Upper lobe of left lung (tissue), 6 donors: ENCODE measurements at regions not wholly inside any gene's neighbourhood (a gene's known extent, or its start where the extent isn't known, plus 50 kb on each side); places are given as distances from the start of the nearest gene placed in this dataset.
A peak's percentile ranks its signal among the peaks of the same experiment; 100 is the strongest.

Experiments
- ATAC-seq, 2 donors: fragments of 200-7000 bp; cut with Tn5 transposase; one replicate each; pipeline ENCODE4 v1.9.1; 2022; ENCODE audit warnings: mild to moderate bottlenecking in 2 of 2, moderate library complexity in 2 of 2; ENCODE audit not compliant: low FRiP score in 2 of 2
- DNase-seq, 2 donors: peaks; one replicate each; pipeline ENCODE4 v3.0.0-alpha.2; 2019 to 2020
- H3K27ac ChIP-seq, 4 donors: fragments of 200-600 bp; sonication (generic); one replicate each; pipeline ENCODE4 v1.5.1; 2016 to 2019
- H3K27me3 ChIP-seq, 4 donors: fragments of 200-600 bp; sonication (generic); one replicate each; pipeline ENCODE4 v1.5.1; 2017 to 2019
- H3K36me3 ChIP-seq, 4 donors: fragments of 200-600 bp; sonication (generic); one replicate each; pipeline ENCODE4 v1.5.1; 2016 to 2019
- H3K4me1 ChIP-seq, 4 donors: fragments of 200-600 bp; sonication (generic); one replicate each; pipeline ENCODE4 v1.5.1; 2018 to 2019
- H3K4me3 ChIP-seq, 4 donors: fragments of 200-600 bp; sonication (generic); one replicate each; pipeline ENCODE4 v1.5.1; 2017 to 2019; ENCODE audit warnings: mild to moderate bottlenecking in 2 of 4, moderate library complexity in 1 of 4
- H3K9me3 ChIP-seq, 4 donors: fragments of 200-600 bp; sonication (generic); one replicate each; pipeline ENCODE4 v1.5.1; 2018 to 2019
- EP300 ChIP-seq, 4 donors: sonication (generic); formaldehyde crosslinking; IDR thresholded peaks; one replicate each; pipeline ENCODE4 v1.5.1; 2017; ENCODE audit warnings: antibody characterized with exemption in 4 of 4, control low read depth in 2 of 4
- POLR2A ChIP-seq, 4 donors: fragments of 450-650 bp; IDR thresholded peaks; one replicate each; pipeline ENCODE4 v1.5.1; 2016 to 2017; ENCODE audit warnings: antibody characterized with exemption in 4 of 4, mild to moderate bottlenecking in 2 of 4
- POLR2AphosphoS5 ChIP-seq, 2 donors: sonication (generic); formaldehyde crosslinking; IDR thresholded peaks; one replicate each; pipeline ENCODE4 v1.5.1; 2017; ENCODE audit warnings: antibody characterized with exemption in 2 of 2
- WGBS, 2 donors: methylation state at CpG; one replicate each; pipeline ENCODE4 v1.1.5; 2017 to 2018; 5-methylcytosine and 5-hydroxymethylcytosine counted together
- TF ChIP-seq, protein P1 (sequence below), 6 experiments: fragments of 450-650 bp in 4 of 6; fragments of 200-600 bp in 2 of 6; sonication (generic) in 2 of 6; IDR thresholded peaks; one replicate each; pipeline ENCODE4 v1.5.1; 2016 to 2019; ENCODE audit warnings: antibody characterized with exemption in 6 of 6
- donor health status: DM: no; HTN: no; CAD: no; lungs with moderate emphysema.
- donor health status: DM: no; HTN: yes; CAD: no; lungs with severe emphysema.

- Histone ChIP-seq H3K27me3 (no peaks in the 10 kb centered on the region), H3K9me3 (no peaks in the 10 kb centered on the region), H3K4me3 (no peak overlapping the region), H3K4me1 (no peaks in the 10 kb centered on the region), H3K27ac (no peak overlapping the region), H3K36me3 (no peaks in the 10 kb centered on the region)
- peak in 1 of 2 donors; percentile 33 for ATAC-seq
- WGBS, 2 donors, result 80 to 91% methylated on average over 5 of the region's 5 CpGs
- TF ChIP-seq POLR2A (IDR thresholded peaks at IDR 0.05) (no peak), POLR2AphosphoS5 (IDR thresholded peaks at IDR 0.05) (no peak), EP300 (IDR thresholded peaks at IDR 0.05) (no peak)
- TF ChIP-seq, protein P1, sequence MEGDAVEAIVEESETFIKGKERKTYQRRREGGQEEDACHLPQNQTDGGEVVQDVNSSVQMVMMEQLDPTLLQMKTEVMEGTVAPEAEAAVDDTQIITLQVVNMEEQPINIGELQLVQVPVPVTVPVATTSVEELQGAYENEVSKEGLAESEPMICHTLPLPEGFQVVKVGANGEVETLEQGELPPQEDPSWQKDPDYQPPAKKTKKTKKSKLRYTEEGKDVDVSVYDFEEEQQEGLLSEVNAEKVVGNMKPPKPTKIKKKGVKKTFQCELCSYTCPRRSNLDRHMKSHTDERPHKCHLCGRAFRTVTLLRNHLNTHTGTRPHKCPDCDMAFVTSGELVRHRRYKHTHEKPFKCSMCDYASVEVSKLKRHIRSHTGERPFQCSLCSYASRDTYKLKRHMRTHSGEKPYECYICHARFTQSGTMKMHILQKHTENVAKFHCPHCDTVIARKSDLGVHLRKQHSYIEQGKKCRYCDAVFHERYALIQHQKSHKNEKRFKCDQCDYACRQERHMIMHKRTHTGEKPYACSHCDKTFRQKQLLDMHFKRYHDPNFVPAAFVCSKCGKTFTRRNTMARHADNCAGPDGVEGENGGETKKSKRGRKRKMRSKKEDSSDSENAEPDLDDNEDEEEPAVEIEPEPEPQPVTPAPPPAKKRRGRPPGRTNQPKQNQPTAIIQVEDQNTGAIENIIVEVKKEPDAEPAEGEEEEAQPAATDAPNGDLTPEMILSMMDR (IDR thresholded peaks at IDR 0.05), result no peak
- no peak for DNase-seq
Measured at GRCh38 chr2:8394131-8394530, 287.7 kb upstream of the ID2 start.

DNA sequence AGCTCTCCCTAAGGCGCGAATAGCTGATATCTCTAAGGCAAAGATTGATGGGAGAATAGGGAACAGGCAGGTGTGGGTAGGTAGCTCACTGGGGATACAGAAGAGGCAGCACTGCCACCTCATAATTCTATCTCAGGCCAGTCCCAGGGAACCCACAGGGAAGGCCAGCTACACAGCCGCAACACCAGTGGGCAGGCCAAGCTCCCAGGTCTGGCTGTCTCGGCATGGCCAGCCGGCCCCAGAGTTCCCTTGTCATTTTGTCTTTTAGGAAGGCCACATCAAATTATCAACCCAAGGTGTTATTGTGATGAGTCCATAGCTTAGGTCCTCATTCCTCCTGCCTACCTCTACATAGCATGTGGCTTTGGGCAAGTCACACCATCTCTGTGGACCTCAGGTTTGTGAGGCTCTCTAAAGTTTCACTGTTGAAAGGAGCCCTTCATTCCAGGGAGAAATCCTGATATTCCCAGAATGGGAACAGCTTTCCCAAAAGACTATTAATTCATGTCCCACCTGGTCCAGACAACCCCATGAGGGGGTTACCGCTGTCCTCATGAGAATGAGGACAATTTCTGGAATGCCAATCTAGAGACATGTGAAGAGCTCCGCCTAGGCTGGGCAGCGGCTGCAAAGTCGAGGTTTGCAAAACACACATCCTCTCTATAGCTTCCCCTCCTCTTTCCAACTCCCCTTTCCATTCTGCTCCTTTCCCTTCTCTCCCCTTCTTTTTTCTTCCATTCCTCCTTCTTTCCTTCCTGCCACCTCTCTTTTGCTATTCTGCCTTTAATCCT is 287.1 kb upstream of the ID2 start:
- no peaks in the 10 kb centered on the region for H3K9me3 ChIP-seq
- DNase-seq (peak in 1 of 2 donors; percentile 16), ATAC-seq (no peak)
- no peaks in the 10 kb centered on the region for H3K4me1 ChIP-seq
- H3K27me3 ChIP-seq, result no peaks in the 10 kb centered on the region
- no peak overlapping the region for H3K4me3 ChIP-seq
- WGBS, 2 donors, result 85 to 89% methylated on average over 9 of the region's 9 CpGs
- no peak overlapping the region for H3K27ac ChIP-seq
- no peaks in the 10 kb centered on the region for H3K36me3 ChIP-seq
- TF ChIP-seq POLR2A (IDR thresholded peaks at IDR 0.05) (no peak), POLR2AphosphoS5 (IDR thresholded peaks at IDR 0.05) (no peak), EP300 (IDR thresholded peaks at IDR 0.05) (no peak)
- TF ChIP-seq, protein P1 (IDR thresholded peaks at IDR 0.05), result no peak

- Histone ChIP-seq H3K9me3 (no peaks in the 10 kb centered on the region), H3K36me3 (no peaks in the 10 kb centered on the region)
Measured at GRCh38 chr2:8395718-8396117, 286.1 kb upstream of the ID2 start.

DNA sequence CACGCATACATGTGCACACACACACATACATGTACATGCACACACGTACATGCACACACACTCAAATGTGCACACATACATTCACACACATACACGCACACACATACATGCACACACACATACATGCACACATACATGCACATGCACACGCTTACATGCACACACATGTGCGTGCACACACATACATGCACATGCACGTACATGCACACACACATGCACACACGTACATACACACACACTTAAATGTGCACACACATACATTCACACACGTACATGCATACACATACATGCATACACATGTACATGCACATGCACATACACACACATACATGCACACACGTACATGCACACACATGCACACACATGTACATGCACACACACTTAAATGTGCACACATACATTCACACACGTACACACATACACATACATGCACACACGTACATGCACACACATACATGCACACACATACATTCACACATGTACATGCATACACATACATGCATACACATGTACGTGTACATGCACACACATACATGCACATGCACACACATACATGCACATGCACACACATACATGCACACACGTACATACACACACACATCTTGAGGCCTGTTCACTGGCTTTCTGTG is 283.7 kb upstream of the ID2 start:
- DNase-seq (no peak), ATAC-seq (no peak)
- H3K4me3 ChIP-seq, result no peak overlapping the region
- no peaks in the 10 kb centered on the region for H3K36me3 ChIP-seq
- H3K27ac ChIP-seq, result no peak overlapping the region
- no peak for TF ChIP-seq POLR2AphosphoS5 (IDR thresholded peaks at IDR 0.05)
- TF ChIP-seq POLR2A (IDR thresholded peaks at IDR 0.05), result no peak
- TF ChIP-seq, protein P1 (IDR thresholded peaks at IDR 0.05), result no peak
- TF ChIP-seq EP300 (IDR thresholded peaks at IDR 0.05), result no peak
- WGBS, 2 donors, result 75 to 84% methylated on average over 13 of the region's 13 CpGs
- H3K27me3 ChIP-seq, result no peaks in the 10 kb centered on the region
- no peaks in the 10 kb centered on the region for H3K9me3 ChIP-seq
- no peaks in the 10 kb centered on the region for H3K4me1 ChIP-seq

More at GRCh38 chr2:8395718-8396117, 286.1 kb upstream of the ID2 start:
- no peak overlapping the region for H3K27ac ChIP-seq
- no peaks in the 10 kb centered on the region for H3K27me3 ChIP-seq
- ATAC-seq (no peak), DNase-seq (no peak)
- no peak overlapping the region for H3K4me3 ChIP-seq
- no peak for TF ChIP-seq EP300 (IDR thresholded peaks at IDR 0.05)
- no peak for TF ChIP-seq POLR2A (IDR thresholded peaks at IDR 0.05)
- TF ChIP-seq, protein P1 (IDR thresholded peaks at IDR 0.05), result no peak
- no peaks in the 10 kb centered on the region for H3K4me1 ChIP-seq
- WGBS, 2 donors, result 28 to 61% methylated on average over 1 of the region's 1 CpG
